Uterus (tissue), 2 donors: ENCODE measurements at regions not wholly inside any gene's neighbourhood (a gene's known extent, or its start where the extent isn't known, plus 50 kb on each side); places are given as distances from the start of the nearest gene placed in this dataset.

Source experiments
- CTCF ChIP-seq, 4 experiments: fragments of 200-600 bp in 2 of 4; fragments of 450-650 bp in 2 of 4; sonication (generic) in 2 of 4; IDR thresholded peaks; one replicate each; pipeline ENCODE4 v1.5.1; 2016 to 2019; ENCODE audit warnings: antibody characterized with exemption in 4 of 4, mild to moderate bottlenecking in 2 of 4, moderate library complexity in 1 of 4
- POLR2A ChIP-seq, 2 donors: fragments of 450-650 bp; IDR thresholded peaks; one replicate each; pipeline ENCODE4 v1.6.1; 2016; ENCODE audit warnings: antibody characterized with exemption in 2 of 2, mild to moderate bottlenecking in 1 of 2, moderate library complexity in 1 of 2

GRCh38 chr2:19748711-19749506 lies 152.9 kb downstream of the TTC32 start:
- no peak for TF ChIP-seq POLR2A (IDR thresholded peaks at IDR 0.05)
- no peak for TF ChIP-seq CTCF (IDR thresholded peaks at IDR 0.05)
